GM12873 (cell line): ENCODE measurements at regions not wholly inside any gene's neighbourhood (a gene's known extent, or its start where the extent isn't known, plus 50 kb on each side); places are given as distances from the start of the nearest gene placed in this dataset.

Experiments used
- CTCF ChIP-seq: IDR thresholded peaks from 2 replicates; pipeline ENCODE4 v1.5.1; 2012; ENCODE audit warnings: low read depth, mild to moderate bottlenecking, moderate library complexity, low read length, control low read depth; ENCODE audit not compliant: insufficient read depth; ENCODE audit errors: missing control alignments

- no peak for TF ChIP-seq CTCF
These were observed 76.9 kb upstream of the ITGB1 start for GRCh38 chr10:33034931-33035330.

DNA sequence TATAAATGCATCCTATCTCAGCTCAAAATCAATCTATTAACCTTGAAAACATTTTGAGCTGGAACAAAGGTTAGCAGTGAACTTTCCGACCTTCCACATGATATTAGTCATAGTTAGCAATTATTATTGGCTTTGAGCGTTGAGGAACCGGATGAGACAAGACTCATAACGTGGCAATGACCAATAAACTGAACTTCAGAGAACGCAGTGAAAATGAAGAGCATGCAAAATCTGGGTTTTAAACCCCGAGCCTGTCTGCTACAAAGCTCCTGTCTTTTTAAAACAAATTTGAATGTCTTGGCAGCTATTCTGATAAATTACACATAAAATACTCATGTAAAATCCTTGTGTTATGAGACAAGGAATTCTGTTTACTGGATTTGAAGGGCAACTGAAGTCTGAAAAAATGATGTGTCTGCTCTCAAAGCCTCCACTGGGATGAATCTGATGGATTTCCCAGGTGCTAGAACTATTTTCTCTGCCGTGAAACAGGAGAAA lies 74.7 kb upstream of the ITGB1 start:
- no peak for TF ChIP-seq CTCF

GRCh38 chr10:33031815-33032653 lies 74.0 kb upstream of the ITGB1 start:
- no peak for TF ChIP-seq CTCF

GRCh38 chr10:33031171-33031570 lies 73.1 kb upstream of the ITGB1 start:
- TF ChIP-seq CTCF = no peak

- TF ChIP-seq CTCF = no peak
These were observed 69.1 kb upstream of the ITGB1 start for GRCh38 chr10:33027088-33027487.

GRCh38 chr10:33026422-33026821 lies 68.4 kb upstream of the ITGB1 start:
- no peak for TF ChIP-seq CTCF

- TF ChIP-seq CTCF = no peak
These were observed 67.9 kb upstream of the ITGB1 start for GRCh38 chr10:33025910-33026309.
